ENCODE measurements at regions not wholly inside any gene's neighbourhood (a gene's known extent, or its start where the extent isn't known, plus 50 kb on each side); places are given as distances from the start of the nearest gene placed in this dataset.
"Not testable (repeated sequence)": the region's sequence is repeated elsewhere in the genome, so short reads cannot be mapped to it uniquely, and the experiment has no call there.

- TF ChIP-seq CTCF, EZH2 (IDR thresholded peaks at IDR 0.05): not testable (repeated sequence)
These were observed 153.8 kb downstream of the LAT start for GRCh38 chr16:29138698-29139097.
